ENCODE measurements at regions not wholly inside any gene's neighbourhood (a gene's known extent, or its start where the extent isn't known, plus 50 kb on each side); places are given as distances from the start of the nearest gene placed in this dataset.

GRCh38 chr1:194362327-194362726, 1175.9 kb upstream of the B3GALT2 start:
- TF ChIP-seq POLR2A (IDR thresholded peaks at IDR 0.05; ENCODE audit: low read depth, low read length), result no peak
- TF ChIP-seq, protein P1, sequence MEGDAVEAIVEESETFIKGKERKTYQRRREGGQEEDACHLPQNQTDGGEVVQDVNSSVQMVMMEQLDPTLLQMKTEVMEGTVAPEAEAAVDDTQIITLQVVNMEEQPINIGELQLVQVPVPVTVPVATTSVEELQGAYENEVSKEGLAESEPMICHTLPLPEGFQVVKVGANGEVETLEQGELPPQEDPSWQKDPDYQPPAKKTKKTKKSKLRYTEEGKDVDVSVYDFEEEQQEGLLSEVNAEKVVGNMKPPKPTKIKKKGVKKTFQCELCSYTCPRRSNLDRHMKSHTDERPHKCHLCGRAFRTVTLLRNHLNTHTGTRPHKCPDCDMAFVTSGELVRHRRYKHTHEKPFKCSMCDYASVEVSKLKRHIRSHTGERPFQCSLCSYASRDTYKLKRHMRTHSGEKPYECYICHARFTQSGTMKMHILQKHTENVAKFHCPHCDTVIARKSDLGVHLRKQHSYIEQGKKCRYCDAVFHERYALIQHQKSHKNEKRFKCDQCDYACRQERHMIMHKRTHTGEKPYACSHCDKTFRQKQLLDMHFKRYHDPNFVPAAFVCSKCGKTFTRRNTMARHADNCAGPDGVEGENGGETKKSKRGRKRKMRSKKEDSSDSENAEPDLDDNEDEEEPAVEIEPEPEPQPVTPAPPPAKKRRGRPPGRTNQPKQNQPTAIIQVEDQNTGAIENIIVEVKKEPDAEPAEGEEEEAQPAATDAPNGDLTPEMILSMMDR (IDR thresholded peaks at IDR 0.05; ENCODE audit: extremely low read depth in 1 of 2, insufficient read depth in 1 of 2, low read depth in 1 of 2, low read length in 2 of 2), result no peak
- TF ChIP-seq EZH2 (IDR thresholded peaks at IDR 0.05; ENCODE audit: borderline replicate concordance, low read depth, low read length, severe bottlenecking), result no peak
- no peak for TF ChIP-seq POLR2AphosphoS5 (IDR thresholded peaks at IDR 0.05; ENCODE audit: insufficient read depth, low read depth, low read length)
- no peak for TF ChIP-seq JUN (IDR thresholded peaks at IDR 0.05; ENCODE audit: borderline replicate concordance, insufficient read depth, insufficient read length, low read depth)
- TF ChIP-seq GATA2 (IDR thresholded peaks at IDR 0.05; ENCODE audit: insufficient read depth, insufficient read length, low read depth, low read length), result no peak
- no peak for TF ChIP-seq MYC (IDR thresholded peaks at IDR 0.05; ENCODE audit: low read depth, low read length)
- TF ChIP-seq MAX (IDR thresholded peaks at IDR 0.05; ENCODE audit: insufficient read depth, insufficient read length), result no peak
- no peak for TF ChIP-seq FOS (IDR thresholded peaks at IDR 0.05; ENCODE audit: borderline replicate concordance, insufficient read depth, low read length)
